Activated naive CD8-positive, alpha-beta T cell treated with anti-CD3 and anti-CD28 coated beads, Interleukin-2, amount 50 U/mL, for 16 hours (primary cell): ENCODE measurements at regions not wholly inside any gene's neighbourhood (a gene's known extent, or its start where the extent isn't known, plus 50 kb on each side); places are given as distances from the start of the nearest gene placed in this dataset.

Source experiments
- DNase-seq: peaks from one replicate; pipeline ENCODE4 v3.0.0-alpha.2; 2020; ENCODE audit warnings: low read depth, low spot score

DNA sequence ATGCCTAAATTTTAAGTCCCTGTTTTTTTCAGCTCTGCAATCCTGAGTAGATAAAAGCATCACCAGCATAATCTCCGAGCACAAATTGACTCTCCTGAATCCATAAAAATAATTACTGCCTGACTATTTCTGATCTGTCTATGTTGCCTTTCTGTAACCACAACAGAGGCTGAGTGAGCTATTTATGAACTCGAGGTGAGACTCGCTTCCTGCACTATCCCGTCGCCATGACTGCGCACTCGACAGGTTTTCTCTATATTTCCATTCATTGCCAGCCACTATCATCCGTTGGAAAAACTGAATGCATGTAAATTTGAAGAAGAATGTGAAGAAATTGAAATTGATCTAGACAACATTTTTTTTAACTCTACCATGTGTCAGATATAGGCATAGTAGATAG lies 897.2 kb downstream of the ADGRL2 start:
- DNase-seq = no peak

- DNase-seq = no peak
These were observed 894.7 kb downstream of the ADGRL2 start for GRCh38 chr1:82695443-82695842.

DNA sequence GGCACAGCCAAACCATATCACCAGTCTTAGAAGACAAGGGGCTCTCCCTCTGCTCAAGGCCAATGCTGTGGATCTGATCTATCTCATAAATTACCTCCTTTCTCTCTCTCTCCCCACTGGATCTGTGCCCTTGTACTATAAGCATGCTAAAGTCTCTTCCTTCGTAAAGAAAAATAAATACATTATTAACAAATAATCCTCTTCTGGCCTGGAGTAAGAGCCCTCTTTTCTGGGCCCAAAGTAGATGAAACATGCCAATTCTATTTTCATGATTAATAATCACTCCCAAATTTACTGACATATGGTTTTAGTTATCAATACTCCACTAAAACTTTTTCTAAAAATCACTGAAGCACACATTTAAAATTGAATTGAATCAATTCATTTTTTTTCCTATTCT lies 889.7 kb downstream of the ADGRL2 start:
- no peak for DNase-seq

GRCh38 chr1:82689217-82689616 lies 888.5 kb downstream of the ADGRL2 start:
- DNase-seq = no peak

DNA sequence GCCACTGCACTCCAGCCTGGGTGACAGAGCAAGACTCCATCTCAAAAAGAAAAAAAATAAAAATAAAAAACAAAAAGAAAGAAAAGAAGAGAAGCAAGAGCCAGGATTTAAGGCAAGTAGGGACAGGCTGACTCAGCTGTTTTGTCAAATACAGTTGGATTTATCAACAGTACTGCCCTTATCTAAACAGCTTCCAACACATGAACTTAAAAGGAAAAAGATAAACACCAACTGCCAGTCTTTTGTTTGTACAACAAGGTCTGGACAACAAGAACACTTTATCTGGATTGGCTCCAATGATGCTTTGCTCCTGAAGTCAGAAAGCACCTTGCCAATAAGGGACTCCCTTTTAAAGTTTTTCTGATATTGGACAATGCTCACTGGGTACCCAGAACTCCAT lies 886.0 kb downstream of the ADGRL2 start:
- DNase-seq = no peak

DNA sequence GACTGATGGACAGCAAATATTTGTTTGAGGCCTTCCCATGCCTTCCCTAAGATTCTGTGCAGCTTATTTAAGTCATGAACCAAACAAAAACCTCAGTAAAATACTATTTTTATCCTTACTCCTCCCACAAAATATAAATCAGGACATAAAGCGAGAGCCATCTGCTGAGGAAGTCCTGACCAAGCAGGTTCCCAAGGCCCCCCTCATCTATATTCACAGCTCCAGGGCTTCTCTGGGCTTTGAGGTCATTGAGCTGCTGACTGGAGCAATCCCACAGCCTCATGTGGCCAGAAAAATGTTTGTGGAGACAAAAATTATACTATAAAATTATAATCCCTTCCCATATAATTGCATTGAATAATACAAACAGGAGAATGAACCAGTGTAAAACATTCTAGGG lies 846.2 kb downstream of the ADGRL2 start:
- DNase-seq = no peak

GRCh38 chr1:82646336-82646735 lies 845.6 kb downstream of the ADGRL2 start:
- DNase-seq = no peak

DNA sequence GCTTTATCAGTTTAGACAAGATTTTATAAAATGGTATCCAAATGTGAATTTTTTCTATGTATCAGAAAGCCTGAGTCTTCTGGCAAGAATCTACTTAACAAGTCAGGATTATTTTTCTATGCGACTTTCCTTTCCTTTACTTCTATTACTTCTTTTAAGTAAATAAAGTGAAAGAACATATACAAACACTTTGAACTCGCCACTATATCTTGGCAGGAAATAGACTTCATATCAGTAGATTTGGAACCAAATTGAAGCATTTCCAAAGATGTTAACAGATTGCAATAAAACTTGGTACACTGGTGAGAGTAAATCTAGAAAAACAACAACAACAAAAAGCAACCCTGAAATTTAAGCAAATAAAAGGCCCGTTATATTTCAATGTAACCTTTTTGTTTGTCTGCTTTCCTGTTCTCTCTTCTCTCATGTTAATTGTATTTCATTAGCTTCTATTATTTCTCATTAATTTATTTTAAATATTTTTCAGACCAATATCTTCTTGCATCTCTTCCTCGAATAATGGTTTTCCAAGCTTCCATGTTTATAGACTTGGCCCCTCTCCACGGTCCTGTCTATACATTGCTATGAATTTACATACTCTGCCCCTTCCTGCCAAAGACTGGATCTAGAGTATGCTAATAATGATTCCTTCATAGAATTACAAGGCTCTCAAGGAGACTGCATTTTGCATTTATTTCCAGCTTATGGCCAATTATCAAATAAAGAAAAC lies 843.6 kb downstream of the ADGRL2 start:
- DNase-seq = no peak

GRCh38 chr1:82640352-82640751 lies 839.6 kb downstream of the ADGRL2 start:
- DNase-seq = no peak

DNA sequence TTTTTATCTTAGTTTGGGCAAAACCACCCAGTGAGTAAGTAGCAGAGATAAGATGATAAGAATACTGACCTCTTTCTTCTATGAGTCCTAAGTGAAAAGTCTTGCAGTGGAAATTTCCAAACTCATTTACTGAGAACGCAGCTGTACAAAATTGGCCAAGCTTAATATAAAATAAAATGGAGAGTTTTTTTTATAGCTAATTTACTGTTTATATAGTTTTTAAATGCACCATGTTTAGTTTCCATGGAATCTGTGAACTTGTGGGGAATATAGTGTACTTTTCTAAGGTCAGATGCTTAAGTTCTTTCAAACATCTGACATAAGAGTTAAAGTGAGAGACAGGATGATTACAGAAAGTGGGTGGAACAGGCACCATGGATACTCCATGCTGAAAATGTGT lies 833.5 kb downstream of the ADGRL2 start:
- DNase-seq = no peak

GRCh38 chr1:82632155-82632554 lies 831.4 kb downstream of the ADGRL2 start:
- DNase-seq = no peak

DNA sequence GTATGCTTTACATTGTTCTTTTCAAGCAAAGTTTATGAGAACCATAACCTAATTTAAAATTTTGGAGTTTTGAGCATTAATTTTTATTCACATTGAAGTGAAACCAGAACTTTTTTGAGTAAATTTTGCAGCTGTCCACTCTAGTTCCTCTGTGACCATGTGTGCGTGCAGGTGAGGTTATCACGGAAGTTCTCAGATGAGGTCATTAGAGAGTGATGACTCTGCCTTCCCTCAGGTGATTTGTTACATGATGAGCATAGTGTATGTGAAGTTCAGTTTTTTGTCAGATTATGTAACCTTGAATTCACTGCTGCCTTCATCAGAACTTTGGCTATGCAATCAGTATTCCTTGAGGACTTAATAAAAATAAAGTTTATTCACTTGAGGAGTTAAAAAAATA lies 828.2 kb downstream of the ADGRL2 start:
- DNase-seq = no peak

- DNase-seq = no peak
These were observed 824.8 kb downstream of the ADGRL2 start for GRCh38 chr1:82625537-82625936.

- DNase-seq = no peak
These were observed 820.3 kb downstream of the ADGRL2 start for GRCh38 chr1:82621076-82621475.

DNA sequence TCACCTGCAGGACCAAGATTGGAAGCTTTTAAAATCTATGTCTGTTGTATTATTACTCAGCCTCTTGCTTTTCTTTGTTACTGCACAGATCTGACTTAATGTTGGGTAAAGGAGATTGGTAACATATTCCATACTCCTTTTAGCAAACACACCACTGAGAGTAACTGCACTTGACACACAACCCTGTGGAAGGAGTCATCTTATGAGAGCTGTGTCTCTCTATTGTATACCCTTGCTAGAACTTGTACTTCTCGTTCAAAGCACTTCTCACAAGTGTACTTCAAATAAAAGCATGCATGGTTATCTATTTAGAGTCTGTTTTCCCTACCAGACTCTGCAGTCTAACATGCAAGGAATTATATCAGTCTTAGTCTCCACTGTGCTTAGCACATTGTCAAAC lies 813.4 kb downstream of the ADGRL2 start:
- no peak for DNase-seq

DNA sequence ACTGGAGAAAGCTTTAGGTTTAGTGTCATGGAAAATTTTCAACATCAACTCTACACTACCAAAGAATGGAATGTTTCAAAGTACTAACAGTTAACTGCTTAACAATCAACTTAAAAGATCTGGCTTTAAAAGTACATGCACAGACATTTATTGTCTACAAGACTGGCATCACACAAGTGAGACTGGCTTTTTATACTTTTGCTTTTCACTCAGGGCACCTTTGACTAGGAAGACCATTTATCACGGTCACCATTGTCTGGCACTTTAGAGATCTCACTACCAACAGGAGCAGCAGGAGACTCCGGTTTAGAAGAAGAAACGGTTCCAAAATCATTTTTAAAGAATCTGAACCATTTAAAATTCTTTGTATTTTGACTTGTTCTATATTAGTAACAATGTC lies 812.3 kb downstream of the ADGRL2 start:
- no peak for DNase-seq

DNA sequence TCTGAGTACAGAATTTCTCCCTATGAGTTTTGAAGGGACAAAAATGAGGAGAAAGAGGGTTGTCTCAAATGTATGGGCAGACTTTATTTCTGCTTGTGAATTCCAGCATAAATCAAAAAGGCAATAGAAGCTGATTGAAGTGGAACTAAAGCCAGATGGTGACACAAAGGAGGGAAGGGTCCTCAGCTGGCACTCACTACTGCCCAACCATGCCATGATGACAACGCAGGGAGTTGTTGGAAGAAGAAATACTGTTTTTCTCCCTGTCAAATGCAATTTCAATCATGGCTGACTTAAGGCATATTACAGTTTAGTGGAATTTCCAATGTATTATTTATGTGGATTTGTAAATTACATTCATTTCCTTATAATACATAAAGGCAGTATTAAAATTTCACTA lies 805.8 kb downstream of the ADGRL2 start:
- DNase-seq = no peak

- no peak for DNase-seq
These were observed 803.8 kb downstream of the ADGRL2 start for GRCh38 chr1:82604524-82604923.

DNA sequence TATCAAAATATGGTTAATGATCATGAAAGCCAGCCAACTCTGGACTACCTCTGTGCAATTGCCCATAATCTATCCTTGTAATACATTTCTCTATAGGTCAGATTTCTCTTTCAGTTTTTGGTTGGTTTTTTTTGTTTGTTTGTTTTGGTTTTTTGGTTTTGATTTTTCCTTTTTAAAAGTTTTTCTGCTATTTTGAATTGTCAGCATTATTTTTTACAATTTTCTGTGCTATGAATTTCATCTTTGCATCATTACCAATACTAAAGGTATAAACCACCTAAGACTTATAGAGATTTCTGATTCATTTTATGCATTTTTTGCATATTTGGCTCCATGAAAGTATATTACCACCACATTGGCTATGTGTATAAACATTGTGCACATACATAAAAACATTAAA lies 799.6 kb downstream of the ADGRL2 start:
- DNase-seq = no peak

- no peak for DNase-seq
These were observed 798.1 kb downstream of the ADGRL2 start for GRCh38 chr1:82598812-82599211.

GRCh38 chr1:82598337-82598736 lies 797.6 kb downstream of the ADGRL2 start:
- DNase-seq = no peak

GRCh38 chr1:82597649-82598048 lies 796.9 kb downstream of the ADGRL2 start:
- DNase-seq = no peak

- no peak for DNase-seq
These were observed 796.4 kb downstream of the ADGRL2 start for GRCh38 chr1:82597141-82597540.

GRCh38 chr1:82593561-82593960 lies 792.8 kb downstream of the ADGRL2 start:
- DNase-seq = no peak
